GM12872 (cell line): ENCODE measurements at regions not wholly inside any gene's neighbourhood (a gene's known extent, or its start where the extent isn't known, plus 50 kb on each side); places are given as distances from the start of the nearest gene placed in this dataset.

Experiments
- TF ChIP-seq, protein P1 (sequence below): IDR thresholded peaks from 3 replicates; pipeline ENCODE4 v1.5.1; 2011; ENCODE audit warnings: low read depth, mild to moderate bottlenecking, low read length, moderate library complexity; ENCODE audit not compliant: insufficient read depth

DNA sequence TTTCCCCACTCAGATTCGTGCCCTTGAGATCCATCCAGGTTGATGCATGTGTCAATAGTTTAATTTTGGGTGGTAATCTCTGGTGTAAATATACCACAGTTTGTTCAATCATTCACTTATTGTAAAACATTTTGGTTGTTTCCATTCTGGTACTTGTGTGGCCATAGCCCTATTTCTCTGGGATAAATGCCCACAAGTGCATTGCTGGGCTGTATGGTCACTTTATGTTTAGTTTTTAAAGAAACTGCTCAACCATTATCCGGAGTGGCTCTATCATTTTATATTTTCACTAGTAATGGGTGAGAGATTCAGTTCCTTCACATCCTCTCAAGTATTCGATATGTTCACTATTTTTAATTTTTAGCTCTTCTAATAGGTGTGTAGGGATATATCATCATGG is 60.7 kb upstream of the RNF24 start:
- TF ChIP-seq, protein P1, sequence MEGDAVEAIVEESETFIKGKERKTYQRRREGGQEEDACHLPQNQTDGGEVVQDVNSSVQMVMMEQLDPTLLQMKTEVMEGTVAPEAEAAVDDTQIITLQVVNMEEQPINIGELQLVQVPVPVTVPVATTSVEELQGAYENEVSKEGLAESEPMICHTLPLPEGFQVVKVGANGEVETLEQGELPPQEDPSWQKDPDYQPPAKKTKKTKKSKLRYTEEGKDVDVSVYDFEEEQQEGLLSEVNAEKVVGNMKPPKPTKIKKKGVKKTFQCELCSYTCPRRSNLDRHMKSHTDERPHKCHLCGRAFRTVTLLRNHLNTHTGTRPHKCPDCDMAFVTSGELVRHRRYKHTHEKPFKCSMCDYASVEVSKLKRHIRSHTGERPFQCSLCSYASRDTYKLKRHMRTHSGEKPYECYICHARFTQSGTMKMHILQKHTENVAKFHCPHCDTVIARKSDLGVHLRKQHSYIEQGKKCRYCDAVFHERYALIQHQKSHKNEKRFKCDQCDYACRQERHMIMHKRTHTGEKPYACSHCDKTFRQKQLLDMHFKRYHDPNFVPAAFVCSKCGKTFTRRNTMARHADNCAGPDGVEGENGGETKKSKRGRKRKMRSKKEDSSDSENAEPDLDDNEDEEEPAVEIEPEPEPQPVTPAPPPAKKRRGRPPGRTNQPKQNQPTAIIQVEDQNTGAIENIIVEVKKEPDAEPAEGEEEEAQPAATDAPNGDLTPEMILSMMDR, result no peak

DNA sequence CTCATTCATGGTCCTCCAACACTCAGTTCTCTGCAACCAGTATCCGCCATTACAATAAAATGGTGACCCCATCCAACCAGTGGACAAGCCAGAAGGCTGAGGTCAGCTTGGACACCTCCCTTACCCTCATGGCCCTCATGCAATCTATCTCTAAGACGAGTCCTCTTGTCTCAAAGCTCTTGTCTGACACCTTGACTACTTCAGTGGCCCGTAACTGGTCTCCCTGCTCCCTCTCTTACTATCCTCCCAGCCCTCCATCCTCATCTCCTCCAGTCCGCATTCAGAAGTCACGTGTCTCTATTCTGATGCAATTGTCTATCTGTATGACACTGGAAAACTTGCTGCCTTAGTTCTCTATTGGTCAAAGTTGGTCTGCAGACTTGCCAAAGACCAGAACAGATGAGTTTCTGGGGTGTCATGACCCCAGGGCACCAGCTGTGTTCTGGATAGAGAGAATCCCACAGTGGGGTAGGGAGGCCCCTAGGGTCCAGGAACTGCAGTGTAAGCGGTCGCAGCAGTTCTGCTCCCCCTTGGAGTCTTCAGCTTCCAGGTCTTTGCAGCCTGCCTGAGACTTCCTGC is 59.6 kb upstream of the RNF24 start:
- TF ChIP-seq, protein P1, result no peak

DNA sequence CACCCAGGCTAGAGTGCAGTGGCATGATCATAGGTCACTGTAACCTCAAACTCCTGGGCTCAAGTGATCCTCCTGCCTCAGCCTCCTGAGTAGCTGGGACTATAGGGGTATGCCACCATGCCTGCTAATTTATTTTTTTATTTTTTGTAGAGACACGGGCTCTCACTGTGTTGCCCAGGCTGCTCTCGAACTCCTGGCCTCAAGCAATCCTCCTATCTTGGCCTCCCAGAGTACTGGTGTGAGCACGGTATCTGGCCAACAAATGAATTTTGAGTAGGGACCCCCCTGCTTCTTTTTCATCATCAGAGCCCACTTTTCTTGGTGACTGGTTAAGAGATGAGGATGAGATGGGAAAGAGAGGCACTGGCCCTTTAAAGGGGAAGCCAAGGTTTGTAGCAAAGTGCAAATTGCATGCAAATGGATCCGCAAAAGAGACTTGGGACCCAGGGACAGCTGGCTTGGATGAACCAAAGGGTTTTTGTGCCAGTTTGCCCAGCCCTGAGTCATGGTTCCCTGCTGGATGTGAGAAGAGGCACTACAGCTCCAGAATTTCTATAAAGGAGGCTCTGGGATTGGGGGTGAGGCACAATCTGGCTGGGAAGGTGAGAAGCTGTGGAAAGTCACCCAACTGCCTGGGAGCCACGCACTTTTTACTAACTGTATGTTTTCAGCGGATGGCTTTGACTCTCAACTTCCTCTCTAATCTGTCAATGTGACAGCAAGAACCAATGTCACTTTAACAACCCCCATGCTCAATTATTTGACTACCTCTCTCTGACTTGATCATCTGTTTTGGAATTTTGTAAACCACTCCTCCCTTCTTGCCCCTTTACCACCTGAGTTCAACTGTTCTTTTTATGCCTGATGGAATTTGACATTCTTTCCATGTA is 58.7 kb upstream of the RNF24 start:
- TF ChIP-seq, protein P1, result no peak

DNA sequence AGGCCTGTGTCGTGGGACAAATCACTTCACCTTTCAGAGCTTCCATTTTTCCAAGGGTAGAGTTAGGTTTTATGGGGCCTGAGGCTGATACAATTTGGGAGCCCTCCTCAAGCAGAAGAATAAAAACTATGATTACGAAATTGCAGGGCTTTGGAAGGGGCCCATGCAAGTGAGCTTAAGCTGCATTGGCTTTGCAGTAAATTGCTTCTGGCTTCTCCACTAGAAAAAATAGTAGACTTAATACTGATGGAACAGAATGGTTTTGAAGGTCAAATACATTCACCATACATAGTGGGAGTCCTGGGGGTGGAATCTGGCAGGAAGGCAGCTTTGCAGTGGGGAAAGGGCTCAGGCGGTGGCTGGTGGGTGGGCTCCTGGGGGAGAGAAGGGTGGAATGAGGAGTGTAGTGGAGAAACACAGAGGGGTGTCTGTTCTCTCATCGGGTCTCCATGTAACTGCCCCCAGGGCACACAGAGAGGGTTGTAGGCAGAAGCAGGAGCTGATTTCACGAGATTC is 55.9 kb upstream of the RNF24 start:
- TF ChIP-seq, protein P1, result no peak

DNA sequence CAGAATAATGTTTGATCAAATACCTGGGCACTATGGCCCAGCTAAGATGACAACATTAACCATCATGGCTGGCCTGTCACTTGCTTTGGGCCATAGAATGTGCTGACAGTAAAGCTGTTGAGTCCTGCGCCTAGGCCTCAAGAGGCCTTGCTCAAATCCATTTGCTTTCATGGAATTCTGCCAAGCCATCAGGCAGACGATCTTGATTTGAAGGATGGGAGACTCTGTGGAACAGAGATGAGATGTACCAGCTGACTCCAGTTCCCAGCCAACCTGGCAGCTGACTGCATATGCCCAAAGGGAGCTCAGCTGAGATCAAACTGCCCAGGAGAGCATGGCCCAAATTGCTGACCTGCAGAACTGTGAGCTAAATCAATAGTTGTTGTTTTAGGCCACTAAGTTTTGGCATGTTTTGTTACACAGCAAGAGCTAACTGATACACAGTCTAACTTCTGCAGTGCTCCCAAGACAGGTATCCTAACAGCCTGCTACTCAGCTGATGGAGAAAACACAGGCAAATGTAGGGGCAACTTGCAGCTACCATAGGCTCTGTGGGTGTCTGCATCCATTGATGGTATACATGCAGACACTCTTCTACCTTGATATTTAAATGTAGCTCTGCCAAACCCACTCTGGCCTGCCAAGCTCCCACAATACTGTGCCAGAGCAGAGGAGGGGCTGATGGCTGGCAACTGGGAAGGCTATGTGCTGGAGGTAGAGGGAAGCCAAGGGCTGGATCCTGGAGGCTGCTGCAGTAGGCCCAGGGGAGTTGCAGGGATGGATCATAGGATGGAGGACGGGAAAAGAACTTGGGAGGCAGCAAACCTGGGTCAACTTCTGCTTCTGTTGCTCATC is 55.2 kb upstream of the RNF24 start:
- TF ChIP-seq, protein P1, result no peak

DNA sequence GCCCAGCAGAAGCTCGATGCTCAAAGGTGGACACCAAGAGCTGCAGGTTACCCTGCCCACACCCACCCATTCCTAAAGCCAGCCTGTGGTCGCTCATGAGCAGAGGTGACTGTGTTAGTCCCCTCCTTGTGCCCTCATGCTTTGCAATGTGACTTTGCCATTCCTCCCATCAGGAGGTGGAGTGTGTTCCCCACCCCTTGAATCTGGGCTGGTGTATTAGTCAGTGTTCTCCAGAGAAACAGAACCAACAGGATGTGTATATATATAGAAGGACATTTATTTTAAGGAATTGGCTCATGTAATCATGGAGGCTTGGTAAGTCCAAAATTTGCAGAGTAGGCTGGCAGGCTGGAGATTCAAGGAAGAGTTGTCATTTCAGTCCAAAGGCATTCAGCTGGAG is 54.4 kb upstream of the RNF24 start:
- TF ChIP-seq, protein P1, result no peak

DNA sequence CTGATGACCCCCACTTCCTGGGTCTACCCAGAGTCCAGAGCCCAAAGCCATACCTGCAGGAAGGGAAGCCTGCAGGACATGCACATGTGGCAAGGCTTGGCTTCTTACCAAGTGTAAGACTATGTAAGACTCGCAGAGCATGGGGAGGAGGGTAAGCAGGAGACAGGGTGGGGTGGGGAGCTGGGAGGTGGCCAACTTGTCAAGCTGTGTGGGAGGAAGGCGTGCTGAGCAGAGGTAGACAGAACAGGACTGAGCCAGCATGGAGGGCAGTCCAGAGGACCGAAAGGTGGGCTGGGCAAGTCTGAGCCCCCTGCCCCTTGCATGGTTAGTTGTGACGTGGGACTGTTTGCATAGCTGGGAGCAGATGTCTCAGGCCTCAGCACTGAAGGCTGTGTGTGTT is 53.4 kb upstream of the RNF24 start:
- TF ChIP-seq, protein P1, result no peak
